Stomach (tissue), 8 donors: ENCODE measurements at regions not wholly inside any gene's neighbourhood (a gene's known extent, or its start where the extent isn't known, plus 50 kb on each side); places are given as distances from the start of the nearest gene placed in this dataset.

Source experiments
- DNase-seq, 2 donors: peaks; one replicate each; pipeline versions ENCODE4 v3.0.0 to v3.0.0-alpha.2; 2013 to 2019
- H3K27ac ChIP-seq, 5 donors: fragments of 200-600 bp in 4 of 5; sonication (generic) in 4 of 5; one replicate each; pipeline ENCODE4 v1.5.1; 2013 to 2019; ENCODE audit warnings: mild to moderate bottlenecking in 1 of 5, moderate library complexity in 1 of 5
- H3K27me3 ChIP-seq, 3 donors: fragments of 200-600 bp; sonication (generic); one replicate each; pipeline ENCODE4 v1.5.1; 2017 to 2019; ENCODE audit warnings: mixed run types in 1 of 3
- H3K36me3 ChIP-seq, 4 donors: fragments of 200-600 bp; sonication (generic); 1 replicate in 3 of 4; 2 replicates in 1 of 4; pipeline ENCODE4 v1.5.1; 2016 to 2019
- H3K4me1 ChIP-seq, 4 donors: fragments of 200-600 bp; sonication (generic); one replicate each; pipeline ENCODE4 v1.5.1; 2016 to 2019
- H3K4me3 ChIP-seq, 4 donors: fragments of 200-600 bp; sonication (generic) in 3 of 4; one replicate each; pipeline ENCODE4 v1.5.1; 2016 to 2019; ENCODE audit warnings: mild to moderate bottlenecking in 1 of 4
- H3K9me3 ChIP-seq, 4 donors: fragments of 200-600 bp; sonication (generic); one replicate each; pipeline ENCODE4 v1.5.1; 2016 to 2019
- EP300 ChIP-seq: sonication (generic); formaldehyde crosslinking; IDR thresholded peaks from one replicate; pipeline ENCODE4 v1.6.1; 2017; ENCODE audit warnings: antibody characterized with exemption
- POLR2A ChIP-seq, 4 donors: fragments of 450-650 bp; IDR thresholded peaks; one replicate each; pipeline ENCODE4 v1.6.1; 2016; ENCODE audit warnings: antibody characterized with exemption in 4 of 4, control low read depth in 2 of 4, mild to moderate bottlenecking in 1 of 4, moderate library complexity in 1 of 4
- POLR2AphosphoS5 ChIP-seq, 3 donors: sonication (generic); formaldehyde crosslinking; IDR thresholded peaks; one replicate each; pipeline ENCODE4 v1.6.1; 2016; ENCODE audit warnings: antibody characterized with exemption in 3 of 3
- WGBS, 5 donors: extraction: QIAGEN DNeasy Blood & Tissue Kit in 3 of 5; methylation state at CpG; one replicate each; pipeline versions ENCODE4 v1.1.5 to v1.1.7; 2013 to 2018; 5-methylcytosine and 5-hydroxymethylcytosine counted together
- intact Hi-C: fragments of 100-400 bp; cut with DNase I; formaldehyde crosslinking; loops from one replicate; pipeline ENCODE4 v1.15.1; 2023; ENCODE audit warnings: low total_unique reads
- TF ChIP-seq, protein P1 (sequence below), 7 experiments: fragments of 450-650 bp in 4 of 7; fragments of 200-600 bp in 3 of 7; sonication (generic) in 3 of 7; IDR thresholded peaks; one replicate each; pipeline ENCODE4 v1.5.1; 2016 to 2019; ENCODE audit warnings: antibody characterized with exemption in 7 of 7, control low read depth in 2 of 7, mild to moderate bottlenecking in 1 of 7
- donor health status: healthy with polysubstance abuse.
- donor health status: Bipolar disorder and iron deficiency.
- donor health status: healthy.

DNA sequence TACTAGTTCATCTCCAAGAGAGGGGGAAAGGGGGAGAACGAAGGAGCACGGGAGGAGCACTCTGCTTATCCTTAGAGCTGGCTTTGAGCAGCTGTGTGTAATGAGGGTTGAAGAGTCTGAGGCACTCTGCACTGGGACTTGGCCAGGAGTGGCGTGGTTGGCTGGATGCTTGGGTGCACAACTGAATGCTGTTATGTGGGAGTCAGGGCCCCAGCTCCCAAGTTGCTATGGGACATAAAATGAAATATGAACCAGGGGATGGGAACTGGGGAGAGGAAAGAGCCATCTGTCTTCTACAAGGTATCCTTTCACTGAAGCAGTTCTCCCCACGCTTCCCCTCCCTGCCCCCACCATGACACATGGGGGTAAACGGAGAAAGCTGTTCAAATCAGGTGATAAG, 105.9 kb upstream of the ANKFN1 start:
- intact Hi-C loops = no loop called here
- WGBS, 5 donors = 26 to 52% (median 39%) methylated on average over 5 of the region's 5 CpGs
- Histone ChIP-seq H3K27ac (no peak overlapping the region), H3K27me3 (peaks cover 0 to 6% (median 0%) of the 10 kb centered on the region in 3 donors), H3K9me3 (peaks cover 0 to 4% (median 4%) of the 10 kb centered on the region in 4 donors), H3K4me3 (no peak overlapping the region), H3K4me1 (no peaks in the 10 kb centered on the region), H3K36me3 (no peaks in the 10 kb centered on the region)
- TF ChIP-seq EP300 (no peak), POLR2A (IDR thresholded peaks at IDR 0.05) (no peak), POLR2AphosphoS5 (IDR thresholded peaks at IDR 0.05) (no peak)
- TF ChIP-seq, protein P1, sequence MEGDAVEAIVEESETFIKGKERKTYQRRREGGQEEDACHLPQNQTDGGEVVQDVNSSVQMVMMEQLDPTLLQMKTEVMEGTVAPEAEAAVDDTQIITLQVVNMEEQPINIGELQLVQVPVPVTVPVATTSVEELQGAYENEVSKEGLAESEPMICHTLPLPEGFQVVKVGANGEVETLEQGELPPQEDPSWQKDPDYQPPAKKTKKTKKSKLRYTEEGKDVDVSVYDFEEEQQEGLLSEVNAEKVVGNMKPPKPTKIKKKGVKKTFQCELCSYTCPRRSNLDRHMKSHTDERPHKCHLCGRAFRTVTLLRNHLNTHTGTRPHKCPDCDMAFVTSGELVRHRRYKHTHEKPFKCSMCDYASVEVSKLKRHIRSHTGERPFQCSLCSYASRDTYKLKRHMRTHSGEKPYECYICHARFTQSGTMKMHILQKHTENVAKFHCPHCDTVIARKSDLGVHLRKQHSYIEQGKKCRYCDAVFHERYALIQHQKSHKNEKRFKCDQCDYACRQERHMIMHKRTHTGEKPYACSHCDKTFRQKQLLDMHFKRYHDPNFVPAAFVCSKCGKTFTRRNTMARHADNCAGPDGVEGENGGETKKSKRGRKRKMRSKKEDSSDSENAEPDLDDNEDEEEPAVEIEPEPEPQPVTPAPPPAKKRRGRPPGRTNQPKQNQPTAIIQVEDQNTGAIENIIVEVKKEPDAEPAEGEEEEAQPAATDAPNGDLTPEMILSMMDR (IDR thresholded peaks at IDR 0.05) = no peak
- peak in 1 of 2 donors; percentile 26 for DNase-seq

DNA sequence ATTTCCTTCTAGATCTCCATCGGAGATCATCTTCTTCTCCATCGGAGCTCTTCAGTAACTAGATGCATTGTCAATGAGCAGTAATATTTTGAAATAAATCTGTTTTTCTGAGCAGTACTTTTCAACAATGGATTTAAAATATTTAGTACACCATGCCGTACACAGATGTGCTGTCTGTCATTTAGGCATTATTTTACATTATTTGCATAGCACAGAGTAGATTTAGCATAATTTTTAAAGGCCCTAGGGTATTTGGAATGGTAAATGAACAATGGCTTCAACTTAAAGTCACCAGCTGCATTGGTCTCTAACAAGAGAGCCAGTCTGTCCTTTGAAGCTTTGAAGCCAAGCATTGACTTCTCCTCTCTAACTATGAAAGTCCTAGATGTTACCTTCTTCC, 95.4 kb upstream of the ANKFN1 start:
- no peaks in the 10 kb centered on the region for H3K36me3 ChIP-seq
- intact Hi-C loops = no loop called here
- no peaks in the 10 kb centered on the region for H3K4me1 ChIP-seq
- WGBS, 5 donors = 84 to 93% (median 91%) methylated on average over 3 of the region's 3 CpGs
- no peak overlapping the region for H3K27ac ChIP-seq
- H3K9me3 ChIP-seq = peaks cover 0 to 19% (median 8%) of the 10 kb centered on the region in 4 donors
- no peak for DNase-seq
- H3K4me3 ChIP-seq = no peak overlapping the region
- no peaks in the 10 kb centered on the region for H3K27me3 ChIP-seq
- no peak for TF ChIP-seq POLR2AphosphoS5 (IDR thresholded peaks at IDR 0.05)
- no peak for TF ChIP-seq EP300
- no peak for TF ChIP-seq POLR2A (IDR thresholded peaks at IDR 0.05)
- TF ChIP-seq, protein P1 (IDR thresholded peaks at IDR 0.05) = no peak

DNA sequence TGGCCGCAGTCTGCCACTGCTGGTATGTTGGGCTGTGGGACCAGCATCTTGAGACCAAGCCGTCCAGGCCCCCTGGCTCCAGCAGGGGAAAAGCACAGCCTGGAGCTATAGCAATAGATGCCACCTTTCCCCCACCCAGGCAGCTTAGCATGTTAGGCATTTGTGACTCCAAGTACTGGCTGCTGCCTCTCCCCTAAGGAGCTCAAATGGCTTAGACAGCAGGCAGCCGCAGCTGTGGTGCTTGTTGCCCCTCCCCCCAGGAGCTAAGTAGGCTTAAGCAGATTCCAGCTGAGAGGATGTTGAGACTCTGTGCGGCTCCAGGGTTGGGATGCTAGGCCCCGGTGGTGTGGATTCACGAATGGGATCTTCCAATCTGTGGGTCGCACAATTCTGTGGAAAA, 88.8 kb upstream of the ANKFN1 start:
- WGBS, 5 donors = 67 to 89% (median 74%) methylated on average over 4 to 7 of the region's 7 CpGs
- TF ChIP-seq POLR2AphosphoS5 (IDR thresholded peaks at IDR 0.05) (no peak), POLR2A (IDR thresholded peaks at IDR 0.05) (no peak), EP300 (no peak)
- TF ChIP-seq, protein P1 (IDR thresholded peaks at IDR 0.05) = no peak
- Histone ChIP-seq H3K4me3 (no peak overlapping the region), H3K27ac (no peak overlapping the region), H3K9me3 (peaks cover 0 to 14% (median 3%) of the 10 kb centered on the region in 4 donors), H3K4me1 (no peaks in the 10 kb centered on the region), H3K27me3 (no peaks in the 10 kb centered on the region), H3K36me3 (no peaks in the 10 kb centered on the region)
- DNase-seq = no peak
- intact Hi-C loops = no loop called here

DNA sequence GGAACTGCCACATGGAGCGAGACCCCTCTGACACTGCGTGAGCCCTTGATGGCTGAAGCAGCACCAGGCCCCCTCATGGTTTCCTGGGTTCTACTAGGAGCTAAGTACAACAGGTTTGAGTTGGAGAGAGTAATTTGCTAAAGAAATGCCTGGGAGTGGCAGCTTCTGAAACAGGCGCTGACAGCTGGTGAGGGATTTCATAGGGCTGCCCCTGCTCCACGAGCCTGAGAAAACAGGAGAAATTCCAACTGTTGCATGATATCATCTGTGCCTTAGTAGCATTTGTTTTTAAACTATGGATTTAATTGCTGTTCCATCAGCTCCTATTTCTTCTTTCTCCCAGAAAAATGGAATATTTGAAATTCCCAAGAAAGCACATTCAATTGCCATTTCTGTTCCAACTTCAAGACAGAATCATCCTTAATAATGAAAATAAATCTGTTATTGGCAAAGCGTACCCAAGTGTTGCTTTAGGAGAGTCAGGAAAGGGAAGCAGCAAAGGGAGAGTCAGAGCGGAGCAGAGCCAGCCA, 78.8 kb upstream of the ANKFN1 start:
- intact Hi-C loops = no loop called here
- Histone ChIP-seq H3K4me1 (no peaks in the 10 kb centered on the region), H3K4me3 (no peak overlapping the region), H3K27me3 (no peaks in the 10 kb centered on the region), H3K9me3 (peaks cover 0 to 12% (median 5%) of the 10 kb centered on the region in 4 donors), H3K27ac (no peak overlapping the region), H3K36me3 (no peaks in the 10 kb centered on the region)
- TF ChIP-seq, protein P1 (IDR thresholded peaks at IDR 0.05) = no peak
- no peak for TF ChIP-seq POLR2AphosphoS5 (IDR thresholded peaks at IDR 0.05)
- TF ChIP-seq EP300 = no peak
- TF ChIP-seq POLR2A (IDR thresholded peaks at IDR 0.05) = no peak
- 66 to 81% (median 73%) methylated on average over 6 of the region's 6 CpGs for WGBS, 5 donors
- DNase-seq = peak in 1 of 2 donors; percentile 26
